Heart left ventricle (tissue), 13 donors: ENCODE measurements at regions not wholly inside any gene's neighbourhood (a gene's known extent, or its start where the extent isn't known, plus 50 kb on each side); places are given as distances from the start of the nearest gene placed in this dataset.

Experiments
- POLR2A ChIP-seq, 2 donors: fragments of 450-650 bp; IDR thresholded peaks; one replicate each; pipeline ENCODE4 v1.6.1; 2017; ENCODE audit warnings: antibody characterized with exemption in 2 of 2, mild to moderate bottlenecking in 2 of 2, moderate library complexity in 2 of 2
- TF ChIP-seq, protein P1 (sequence below), 12 donors: fragments of 200-600 bp; sonication (generic) in 4 of 12; IDR thresholded peaks; one replicate each; pipeline versions ENCODE4 v1.5.0 to v1.8.0; 2018 to 2022; ENCODE audit warnings: antibody characterized with exemption in 12 of 12, mild to moderate bottlenecking in 5 of 12
- donor health status: ischemic (EF 13 %, LVEDD 7.1; RV severe dilation, severe dysfunction).
- donor health status: DM: no; HTN: yes; CAD: no.
- donor health status: DM: no; HTN: no; CAD: no.
- donor health status: ischemic (EF 25% LVEDD 6.9; RV normal size, moderate dysfunction).
- donor health status: ischemic (EF 25% LVEDD 5.7; RV mildly dilated, moderate dysfunction).
- donor health status: ischemic (EF 35%, LVEDD 5.7; RV mildly dilated, moderate dysfunction).
- donor health status: nonischemic (EF 11% LVEDD 7.7; RV severe dilation, severe dysfunction).
- donor health status: DM: yes; HTN: yes; CAD: no.
- donor health status: PGD.
- donor health status: ischemic (EF 29% LVEDD 5.4; RV normal size, mild dysfunction).
- donor health status: nonischemic (EF 23%, LVEDD 6.1; RV moderate dilation, normal function).

DNA sequence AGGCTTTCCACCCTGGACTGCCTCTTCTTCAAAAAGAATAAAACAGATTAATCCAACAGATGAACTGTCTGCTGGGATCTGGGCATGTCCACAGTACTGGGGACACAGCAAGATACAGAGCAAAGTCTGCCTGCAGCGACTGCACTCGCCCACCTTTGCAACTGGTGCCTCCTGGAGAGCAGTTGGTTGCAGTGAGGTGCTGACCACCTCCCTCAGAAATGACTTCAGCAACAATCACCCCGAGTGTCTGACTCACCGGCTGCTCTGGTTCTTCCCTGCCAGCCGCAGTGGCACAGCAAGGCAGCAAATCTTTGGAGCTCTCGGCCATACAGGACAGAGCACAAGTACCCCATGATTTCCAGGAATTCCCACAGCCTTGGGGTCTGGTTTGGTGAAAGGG, 179.7 kb downstream of the ANAPC1 start:
- TF ChIP-seq, protein P1, sequence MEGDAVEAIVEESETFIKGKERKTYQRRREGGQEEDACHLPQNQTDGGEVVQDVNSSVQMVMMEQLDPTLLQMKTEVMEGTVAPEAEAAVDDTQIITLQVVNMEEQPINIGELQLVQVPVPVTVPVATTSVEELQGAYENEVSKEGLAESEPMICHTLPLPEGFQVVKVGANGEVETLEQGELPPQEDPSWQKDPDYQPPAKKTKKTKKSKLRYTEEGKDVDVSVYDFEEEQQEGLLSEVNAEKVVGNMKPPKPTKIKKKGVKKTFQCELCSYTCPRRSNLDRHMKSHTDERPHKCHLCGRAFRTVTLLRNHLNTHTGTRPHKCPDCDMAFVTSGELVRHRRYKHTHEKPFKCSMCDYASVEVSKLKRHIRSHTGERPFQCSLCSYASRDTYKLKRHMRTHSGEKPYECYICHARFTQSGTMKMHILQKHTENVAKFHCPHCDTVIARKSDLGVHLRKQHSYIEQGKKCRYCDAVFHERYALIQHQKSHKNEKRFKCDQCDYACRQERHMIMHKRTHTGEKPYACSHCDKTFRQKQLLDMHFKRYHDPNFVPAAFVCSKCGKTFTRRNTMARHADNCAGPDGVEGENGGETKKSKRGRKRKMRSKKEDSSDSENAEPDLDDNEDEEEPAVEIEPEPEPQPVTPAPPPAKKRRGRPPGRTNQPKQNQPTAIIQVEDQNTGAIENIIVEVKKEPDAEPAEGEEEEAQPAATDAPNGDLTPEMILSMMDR (IDR thresholded peaks at IDR 0.05), result no peak
- no peak for TF ChIP-seq POLR2A (IDR thresholded peaks at IDR 0.05)
